COR-L47 (cell line): ENCODE measurements at regions not wholly inside any gene's neighbourhood (a gene's known extent, or its start where the extent isn't known, plus 50 kb on each side); places are given as distances from the start of the nearest gene placed in this dataset.
A peak's percentile ranks its signal among the peaks of the same experiment; 100 is the strongest.
"Not testable (repeated sequence)": the region's sequence is repeated elsewhere in the genome, so short reads cannot be mapped to it uniquely, and the experiment has no call there.

Experiments used
- DNase-seq: peaks from one replicate; lab custom pipeline; 2025; lab: John Stamatoyannopoulos, UW

GRCh38 chr5:92695123-92696003 is 885.7 kb downstream of the NR2F1-AS1 start:
- no peak for DNase-seq

DNA sequence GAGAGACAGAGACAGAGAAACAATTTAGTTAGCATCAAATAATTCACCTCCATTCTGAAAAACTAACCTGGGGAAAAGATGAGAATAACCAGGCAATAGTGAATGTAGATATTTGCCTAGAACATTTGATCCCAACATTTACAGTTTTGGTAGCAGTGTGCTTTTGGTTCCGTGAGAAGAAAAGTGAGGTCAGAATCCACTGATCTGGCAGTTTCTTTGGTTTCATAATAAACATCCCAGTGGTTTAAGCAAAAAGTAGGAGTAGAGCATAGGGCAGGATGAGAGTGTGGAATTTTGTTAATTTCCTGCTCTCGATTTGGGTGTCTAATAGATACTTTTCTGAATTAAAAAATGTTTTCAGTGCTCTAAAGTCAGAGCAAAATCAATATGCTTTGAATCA is 887.0 kb downstream of the NR2F1-AS1 start:
- no peak for DNase-seq

DNA sequence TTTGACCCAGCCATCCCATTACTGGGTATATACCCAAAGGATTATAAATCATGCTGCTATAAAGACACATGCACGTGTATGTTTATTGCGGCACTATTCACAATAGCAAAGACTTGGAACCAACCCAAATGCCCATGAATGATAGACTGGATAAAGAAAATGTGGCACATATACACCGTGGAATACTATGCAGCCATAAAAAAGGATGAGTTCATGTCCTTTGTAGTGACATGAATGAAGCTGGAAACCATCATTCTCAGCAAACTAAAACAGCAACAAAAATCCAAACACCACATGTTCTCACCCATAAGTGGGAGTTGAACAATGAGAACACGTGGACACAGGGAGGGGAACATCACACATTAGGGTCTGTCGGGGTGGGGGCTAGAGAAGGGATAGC is 889.1 kb downstream of the NR2F1-AS1 start:
- DNase-seq, result not testable (repeated sequence)

DNA sequence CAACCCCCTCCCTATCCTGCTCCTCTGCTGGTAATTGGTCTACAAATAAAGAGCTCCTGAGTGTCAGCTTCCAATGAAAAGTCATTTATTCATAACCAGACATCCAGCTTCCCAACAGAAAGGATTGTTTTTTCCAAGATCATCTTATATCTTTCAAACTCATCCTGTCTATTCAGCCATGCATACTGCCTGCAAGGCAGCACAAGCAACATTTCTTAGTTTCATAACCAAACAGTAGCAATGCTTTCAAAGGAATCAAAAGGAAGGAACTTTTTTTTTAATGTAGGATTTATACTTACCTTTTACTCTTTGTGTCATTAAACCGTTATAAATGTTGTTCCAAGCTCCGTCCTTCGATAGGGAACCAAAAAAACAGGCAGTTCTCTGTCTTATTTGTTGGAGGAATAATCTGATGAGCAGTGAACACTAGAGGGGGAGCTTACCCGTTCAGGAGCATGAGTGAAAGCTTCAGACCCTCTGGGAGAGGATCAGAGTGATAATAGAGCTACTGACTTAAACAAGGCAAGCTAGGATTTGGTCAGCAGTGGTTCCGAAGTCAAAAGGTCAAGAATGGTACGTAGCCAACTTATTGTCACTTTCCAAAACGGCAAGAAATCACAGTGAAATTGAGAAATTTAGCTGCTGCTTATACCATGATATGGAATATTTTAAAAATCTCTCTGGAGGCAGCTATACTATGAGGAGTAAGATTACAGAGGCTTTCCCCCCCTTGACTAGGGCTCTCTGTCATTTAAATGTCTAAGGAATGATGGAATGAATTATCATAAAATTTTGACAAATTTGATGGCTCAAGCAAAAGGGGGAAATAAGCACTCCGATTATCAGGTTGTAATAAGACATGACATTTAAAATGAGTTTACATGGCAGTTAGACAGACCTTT is 892.9 kb downstream of the NR2F1-AS1 start:
- DNase-seq, result no peak

DNA sequence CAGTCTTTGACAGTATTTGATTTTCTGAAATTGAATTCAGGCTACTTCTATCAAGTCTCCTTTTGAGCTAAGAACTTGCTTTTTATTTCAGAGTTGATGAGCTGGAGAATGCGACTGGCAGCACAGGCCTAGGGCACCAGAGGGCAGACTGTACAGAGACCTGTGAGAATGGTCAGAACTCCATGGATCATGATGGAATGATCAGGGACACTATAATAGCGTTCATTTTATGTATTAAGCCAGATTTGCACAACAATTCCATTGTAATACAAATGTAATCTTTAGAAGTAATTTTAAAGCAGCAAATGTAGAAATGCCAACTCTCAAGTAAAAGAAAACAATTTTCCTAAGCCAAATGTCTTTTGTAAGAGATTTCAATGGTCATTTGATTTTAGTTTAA is 902.4 kb downstream of the NR2F1-AS1 start:
- no peak for DNase-seq

DNA sequence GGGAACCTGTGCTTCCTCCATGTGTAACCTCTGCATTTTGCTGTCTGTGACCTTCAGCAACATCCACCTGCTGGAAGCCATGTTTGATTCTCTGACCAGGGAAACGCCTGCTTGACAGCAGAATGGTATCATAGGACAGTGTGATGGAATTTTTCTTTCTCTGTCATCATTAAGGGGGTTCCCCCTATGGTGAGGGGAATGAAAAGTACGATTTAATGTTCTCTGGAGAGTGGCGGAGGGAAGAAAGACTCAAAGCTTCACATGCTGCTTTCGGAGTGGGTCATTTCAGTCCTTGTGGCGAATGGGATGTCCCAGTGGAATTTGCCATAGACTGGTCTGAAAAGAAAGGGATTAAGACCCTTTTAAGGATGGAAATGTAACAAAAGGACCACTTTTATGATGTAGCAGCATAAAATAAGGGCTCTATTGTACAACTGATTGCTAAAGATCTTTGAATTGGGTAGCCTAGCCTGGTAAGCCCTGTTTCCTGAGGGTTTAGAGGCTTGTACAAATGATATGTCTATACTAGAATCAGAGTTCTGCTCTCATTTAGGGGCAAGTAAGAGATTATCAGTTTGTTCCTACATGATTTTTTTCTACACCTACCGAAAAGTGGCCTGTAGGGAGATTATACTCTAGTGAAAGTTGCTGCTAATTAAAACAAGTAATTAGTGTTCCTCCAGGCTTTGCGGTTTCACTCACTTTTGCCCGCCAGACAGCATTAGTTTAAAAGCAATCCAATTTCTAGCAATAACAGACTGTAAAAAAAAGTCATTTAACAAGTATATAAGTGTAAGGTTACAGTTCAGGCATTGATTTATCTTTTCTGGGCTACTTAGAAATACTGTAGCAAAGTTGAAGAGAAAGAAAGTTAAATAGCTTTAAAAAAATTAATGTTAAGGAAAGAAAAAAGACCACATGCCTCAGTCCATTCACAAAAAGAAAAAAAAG is 904.5 kb downstream of the NR2F1-AS1 start:
- no peak for DNase-seq

DNA sequence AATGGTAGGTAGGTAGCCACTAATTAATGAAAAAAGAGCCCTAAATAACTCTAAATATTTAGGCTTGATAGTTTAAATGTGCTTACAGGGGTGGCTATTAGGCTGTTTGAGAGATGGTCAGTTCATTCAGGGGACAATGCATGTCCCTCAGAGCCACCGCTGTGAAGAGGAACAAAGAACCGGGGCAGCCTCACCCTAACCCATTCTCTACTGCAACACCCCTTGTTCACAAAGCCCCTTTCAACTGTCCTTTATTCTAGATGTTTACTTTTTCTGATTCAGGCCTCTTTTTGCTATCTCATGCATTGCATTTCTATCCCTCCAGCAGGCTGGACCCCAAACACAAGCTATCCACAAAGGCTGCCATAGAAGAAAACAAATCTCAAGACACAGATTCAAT is 906.7 kb downstream of the NR2F1-AS1 start:
- DNase-seq, result no peak

DNA sequence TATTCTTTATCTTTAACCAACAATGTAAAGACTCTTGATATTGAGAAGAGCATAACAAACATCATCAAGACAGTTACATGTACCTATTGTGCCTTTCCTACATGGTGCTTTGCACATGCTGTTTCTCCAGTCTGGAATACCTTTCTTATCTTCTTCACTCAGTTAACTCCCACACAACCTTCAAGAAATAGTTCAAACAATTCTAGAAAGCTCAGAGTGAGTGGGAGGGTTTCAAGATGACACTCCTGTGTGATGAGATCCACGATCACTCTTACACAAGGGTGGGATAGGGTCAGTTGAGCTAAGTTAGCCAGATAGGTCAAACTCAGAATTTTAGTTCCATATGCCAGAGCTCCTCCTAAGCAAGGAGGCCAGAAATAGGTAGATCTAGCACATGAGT is 915.5 kb downstream of the NR2F1-AS1 start:
- DNase-seq, result no peak

DNA sequence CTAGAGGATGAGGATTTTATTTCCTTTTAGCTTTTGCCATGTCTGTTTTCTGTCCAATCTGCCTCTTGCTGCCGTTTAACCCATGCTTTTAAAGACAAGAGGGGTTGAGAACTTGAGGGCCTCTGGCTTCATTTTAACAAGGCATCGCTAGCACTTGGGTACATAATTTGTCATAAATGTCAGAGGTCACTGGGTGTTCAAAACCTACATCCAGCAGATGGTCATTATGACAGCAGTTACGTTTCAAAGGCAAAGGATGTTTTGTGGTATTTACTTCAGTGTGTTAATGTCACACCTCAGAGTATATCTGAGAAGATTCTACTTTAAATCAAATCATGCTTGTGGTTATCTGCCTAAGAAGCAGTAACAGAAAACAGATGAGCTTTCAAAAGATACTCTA is 918.3 kb downstream of the NR2F1-AS1 start:
- DNase-seq, result no peak

DNA sequence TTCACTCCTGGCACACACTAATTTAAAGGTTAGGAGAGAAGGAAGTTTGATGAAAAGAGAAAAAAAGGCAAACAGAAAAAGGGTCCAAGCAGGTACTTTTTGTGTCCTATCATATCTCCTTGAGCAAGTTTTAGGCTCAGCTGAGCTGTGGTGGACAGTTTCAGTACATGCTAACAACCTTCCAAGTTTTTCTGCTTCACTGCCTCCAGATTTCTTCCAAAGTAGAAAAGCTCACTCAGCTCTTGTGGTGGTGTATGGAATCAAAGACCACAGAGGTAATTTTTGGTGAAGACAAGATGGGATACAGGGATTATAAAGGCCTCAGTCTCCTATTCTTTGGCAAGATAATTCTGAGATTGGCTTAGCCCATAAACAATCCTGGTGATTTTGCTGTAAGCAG is 921.8 kb downstream of the NR2F1-AS1 start:
- DNase-seq, result no peak

DNA sequence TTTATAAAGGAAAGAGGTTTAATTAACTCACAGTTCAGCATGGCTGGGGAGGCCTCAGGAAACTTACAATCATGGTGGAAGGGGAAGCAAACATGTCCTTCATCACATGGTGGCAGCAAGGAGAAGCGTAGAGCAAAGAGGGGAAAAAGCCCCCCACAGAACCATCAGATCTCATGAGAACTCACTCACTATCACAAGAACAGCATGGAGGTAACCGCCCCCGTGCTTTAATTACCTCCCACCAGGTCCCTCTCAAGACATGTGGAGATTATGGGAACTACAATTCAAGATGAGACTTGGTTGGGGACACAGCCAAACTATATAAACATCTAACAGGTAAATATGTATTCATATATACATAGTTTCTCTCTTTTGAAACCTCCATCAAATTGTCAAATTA is 926.4 kb downstream of the NR2F1-AS1 start:
- DNase-seq, result not testable (repeated sequence)

DNA sequence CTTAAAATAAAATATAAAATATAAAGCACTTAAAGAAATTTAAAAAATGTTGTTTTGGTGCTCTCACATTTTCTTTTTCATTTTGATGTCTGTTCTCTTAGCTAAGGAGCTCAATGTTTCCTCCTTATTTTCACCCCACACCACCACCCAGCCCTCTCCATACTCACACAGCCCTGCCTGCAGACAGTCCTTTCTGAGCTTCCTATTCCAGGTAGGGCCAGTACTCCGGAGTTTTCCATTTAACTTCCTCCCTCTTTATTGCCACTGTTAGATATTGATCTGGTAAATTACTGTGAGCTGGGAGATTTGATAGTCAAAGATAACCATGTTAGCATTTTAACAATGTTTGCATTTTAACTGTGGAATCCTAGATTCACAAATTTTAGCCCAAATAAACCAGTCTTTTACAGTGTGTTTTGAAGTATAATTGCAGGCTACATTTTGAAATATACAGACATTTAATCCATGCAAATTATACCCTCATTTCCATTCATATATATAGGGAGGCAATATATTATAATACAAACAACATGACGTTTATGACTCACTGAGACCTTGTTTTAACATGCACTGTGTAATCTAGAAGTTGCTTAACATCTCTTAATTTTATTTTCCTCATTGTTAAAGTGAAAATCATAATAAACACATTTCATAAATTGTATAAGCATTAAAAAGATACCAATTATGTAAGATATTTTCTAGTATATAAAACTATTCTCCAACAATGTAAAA is 927.1 kb downstream of the NR2F1-AS1 start:
- DNase-seq, result no peak

DNA sequence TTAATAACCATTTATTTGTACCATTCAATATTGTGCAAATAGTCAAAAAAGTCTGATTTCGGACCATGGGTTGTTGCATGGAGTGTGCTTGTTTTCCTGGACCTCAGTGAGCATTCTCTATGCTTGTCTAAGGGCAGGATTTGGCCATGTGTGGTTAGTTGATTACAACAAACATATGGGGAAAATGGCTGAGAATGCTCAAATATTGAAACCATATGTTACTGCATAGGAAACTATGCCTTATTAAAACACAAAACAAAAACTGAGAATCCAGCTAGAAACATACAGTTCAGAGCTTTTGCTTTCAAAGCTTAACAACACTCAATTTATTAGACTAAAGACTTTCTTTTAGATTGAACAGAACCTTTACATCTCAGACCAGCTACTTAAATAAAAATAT is 928.3 kb downstream of the NR2F1-AS1 start:
- DNase-seq, result no peak

DNA sequence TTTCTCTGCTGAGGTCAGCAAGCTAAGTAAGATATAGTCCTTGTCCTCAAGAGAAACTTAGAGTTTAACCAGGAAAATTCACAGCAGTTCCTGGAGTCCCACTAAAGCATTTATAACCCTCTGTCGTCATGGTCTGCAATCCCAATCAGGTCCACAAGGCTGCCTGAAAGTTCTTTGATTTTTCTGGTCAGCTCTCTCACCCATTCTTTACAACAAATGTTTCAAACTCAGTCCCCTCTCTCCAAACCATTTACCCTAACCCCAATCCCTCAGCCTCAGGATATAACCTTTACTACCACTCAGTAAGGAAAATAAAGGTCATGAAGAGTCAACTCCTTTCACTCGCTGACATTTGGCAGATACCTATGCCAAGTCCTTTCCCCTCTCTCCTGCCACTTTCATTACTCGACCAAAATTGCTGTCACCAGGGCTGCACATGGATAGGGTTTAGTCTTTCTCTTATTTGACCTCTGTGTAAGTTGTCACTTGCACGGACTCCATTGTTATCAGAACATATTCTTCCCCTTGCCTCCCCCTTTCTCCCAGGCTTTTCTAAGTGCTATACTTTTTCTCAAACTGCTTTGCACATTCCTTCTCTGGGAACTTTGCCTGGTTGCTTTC is 936.6 kb downstream of the NR2F1-AS1 start:
- DNase-seq, result no peak

- peak; percentile 64 for DNase-seq
These were observed 939.7 kb downstream of the NR2F1-AS1 start for GRCh38 chr5:92641031-92641962.

DNA sequence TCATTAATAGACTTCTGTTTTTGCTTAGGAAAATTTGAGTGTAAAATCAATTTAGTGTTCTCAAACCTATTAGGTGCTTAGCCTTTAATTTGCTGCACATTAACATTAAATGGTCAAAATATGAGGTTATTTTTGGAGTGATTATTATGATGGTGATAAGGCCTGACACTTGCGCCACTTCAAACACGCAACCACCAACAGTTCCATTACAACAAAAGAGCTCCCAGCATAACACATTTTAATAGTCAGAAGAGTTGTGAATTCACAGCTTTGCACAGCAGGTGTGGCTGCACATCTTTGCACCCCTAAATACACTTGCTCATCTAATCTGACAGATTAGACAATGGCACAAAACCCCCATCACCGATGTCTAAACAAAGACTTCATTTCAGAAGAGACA is 940.7 kb downstream of the NR2F1-AS1 start:
- DNase-seq, result no peak

GRCh38 chr5:92637960-92638359 is 943.1 kb downstream of the NR2F1-AS1 start:
- DNase-seq, result no peak

- no peak for DNase-seq
These were observed 943.8 kb downstream of the NR2F1-AS1 start for GRCh38 chr5:92637247-92637646.

DNA sequence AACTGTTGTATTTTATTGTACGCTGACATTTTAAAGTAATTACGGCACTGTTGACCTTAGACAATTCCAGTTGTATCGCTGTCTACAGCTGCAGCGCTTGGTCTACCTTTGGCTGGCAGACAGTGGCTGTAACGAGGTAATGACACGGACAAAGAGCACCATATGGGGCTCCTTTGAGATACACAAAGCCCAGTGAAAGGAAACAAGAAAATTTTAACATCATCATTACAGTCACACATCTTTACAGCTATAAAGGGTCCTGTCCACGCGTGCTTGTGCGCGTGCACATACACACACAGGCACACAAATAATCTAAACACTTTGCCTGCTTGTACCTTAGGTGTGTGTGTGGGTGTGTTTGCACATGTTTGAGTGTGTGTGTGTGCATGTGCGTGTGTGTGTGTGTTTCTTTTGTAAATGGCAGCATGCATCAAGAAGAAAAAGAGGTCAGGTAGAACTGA is 946.0 kb downstream of the NR2F1-AS1 start:
- DNase-seq, result peak; percentile 86
